CD4-positive, alpha-beta memory T cell (primary cell): ENCODE measurements at regions not wholly inside any gene's neighbourhood (a gene's known extent, or its start where the extent isn't known, plus 50 kb on each side); places are given as distances from the start of the nearest gene placed in this dataset.
A peak's percentile ranks its signal among the peaks of the same experiment; 100 is the strongest.

ENCODE experiments used
- CTCF ChIA-PET: fragments of 350-600 bp; sonication (Branson Sonifier 250); formaldehyde crosslinking; loops from one replicate; lab custom pipeline; 2021; ENCODE audit warnings: inconsistent platforms; ENCODE audit not compliant: partially characterized antibody; lab: Charles Lee
- POLR2A ChIA-PET: fragments of 350-600 bp; sonication (Branson Sonifier 250); formaldehyde crosslinking; loops from one replicate; lab custom pipeline; 2021; ENCODE audit not compliant: partially characterized antibody; lab: Charles Lee
- DNase-seq, 5 donors: peaks; one replicate each; pipeline versions ENCODE4 v3.0.0 to v3.0.0-alpha.2; 2020 to 2022; ENCODE audit warnings: mixed read lengths in 1 of 5
- H3K27ac ChIP-seq: one replicate; pipeline ENCODE4 v1.7.0; 2013; ENCODE audit warnings: low read depth, low read length
- H3K27me3 ChIP-seq: 2 replicates; pipeline ENCODE4 v1.7.0; 2013; ENCODE audit warnings: mild to moderate bottlenecking, low read length, moderate library complexity; ENCODE audit not compliant: insufficient read depth
- H3K36me3 ChIP-seq: 2 replicates; pipeline ENCODE4 v1.7.0; 2013; ENCODE audit warnings: mild to moderate bottlenecking, low read length, moderate library complexity; ENCODE audit not compliant: insufficient read depth
- H3K4me1 ChIP-seq: 2 replicates; pipeline ENCODE4 v1.7.0; 2013; ENCODE audit warnings: mild to moderate bottlenecking, low read length, moderate library complexity; ENCODE audit not compliant: insufficient read depth
- H3K4me3 ChIP-seq, 2 donors: one replicate each; pipeline ENCODE4 v1.7.0; 2013; ENCODE audit warnings: low read length in 2 of 2, mild to moderate bottlenecking in 1 of 2
- H3K9me3 ChIP-seq, 2 donors: one replicate each; pipeline ENCODE4 v1.7.0; 2013; ENCODE audit warnings: low read length in 2 of 2, control low read depth in 1 of 2; ENCODE audit not compliant: control insufficient read depth in 1 of 2
- H3K27ac Mint-ChIP-seq, 7 donors: one replicate each; pipeline ENCODE4 v1.8.0; 2020 to 2021; ENCODE audit warnings: mixed read lengths in 7 of 7, mild to moderate bottlenecking in 6 of 7, inconsistent platforms in 3 of 7, moderate library complexity in 3 of 7
- H3K27me3 Mint-ChIP-seq, 2 donors: one replicate each; pipeline ENCODE4 v1.8.0; 2020 to 2021; ENCODE audit warnings: mixed read lengths in 2 of 2
- H3K36me3 Mint-ChIP-seq, 2 donors: one replicate each; pipeline ENCODE4 v1.8.0; 2020 to 2021; ENCODE audit warnings: mixed read lengths in 2 of 2, inconsistent platforms in 1 of 2, mild to moderate bottlenecking in 1 of 2
- H3K4me1 Mint-ChIP-seq, 4 donors: one replicate each; pipeline ENCODE4 v1.8.0; 2020 to 2021; ENCODE audit warnings: mixed read lengths in 4 of 4, mild to moderate bottlenecking in 1 of 4
- H3K4me3 Mint-ChIP-seq, 8 donors: one replicate each; pipeline ENCODE4 v1.8.0; 2020 to 2021; ENCODE audit warnings: mixed read lengths in 8 of 8, mild to moderate bottlenecking in 7 of 8, moderate library complexity in 6 of 8, inconsistent platforms in 3 of 8
- H3K9me3 Mint-ChIP-seq, 8 donors: one replicate each; pipeline ENCODE4 v1.8.0; 2020 to 2021; ENCODE audit warnings: mixed read lengths in 8 of 8, mild to moderate bottlenecking in 5 of 8, inconsistent platforms in 3 of 8, moderate library complexity in 1 of 8
- intact Hi-C: fragments of 100-400 bp; cut with micrococcal nuclease; formaldehyde crosslinking; loops from one replicate; pipeline ENCODE4 v1.15.1; 2023

DNA sequence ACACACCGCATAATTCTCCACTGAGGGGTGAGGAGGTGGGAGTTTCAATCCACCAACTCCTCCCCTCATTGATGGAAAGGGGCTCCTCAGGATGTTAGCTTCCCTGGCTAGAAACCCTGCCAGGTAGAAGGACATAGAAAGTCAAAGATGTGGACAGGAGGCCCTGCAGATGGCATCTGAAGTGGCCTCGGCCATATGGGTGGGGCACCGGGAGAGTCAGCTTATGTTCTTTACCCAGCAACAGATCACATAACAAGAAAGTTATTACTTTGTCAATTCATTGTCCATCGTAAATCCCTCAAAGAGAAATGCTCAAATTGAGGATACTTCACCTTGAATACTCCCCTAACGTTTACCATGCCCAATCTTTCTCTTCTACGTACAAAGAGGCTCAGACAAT is 97.3 kb upstream of the ARHGEF3 start:
- peaks cover 23 to 32% of the 10 kb centered on the region in 2 donors for H3K36me3 Mint-ChIP-seq
- H3K4me1 ChIP-seq, result peaks cover 62% of the 10 kb centered on the region
- CTCF ChIA-PET, result no interaction called here
- H3K27ac Mint-ChIP-seq, result peak overlapping the region in 4 of 7 donors; percentile 9 to 69 (median 30)
- H3K27ac ChIP-seq, result no peak overlapping the region
- peaks cover 56 to 83% (median 70%) of the 10 kb centered on the region in 4 donors for H3K4me1 Mint-ChIP-seq
- no peaks in the 10 kb centered on the region for H3K27me3 Mint-ChIP-seq
- no peaks in the 10 kb centered on the region for H3K9me3 ChIP-seq
- no peaks in the 10 kb centered on the region for H3K36me3 ChIP-seq
- no peaks in the 10 kb centered on the region for H3K9me3 Mint-ChIP-seq
- DNase-seq, result no peak
- H3K27me3 ChIP-seq, result no peaks in the 10 kb centered on the region
- no peak overlapping the region for H3K4me3 Mint-ChIP-seq
- intact Hi-C loops, result no loop called here
- H3K4me3 ChIP-seq, result no peak overlapping the region
- POLR2A ChIA-PET, result interaction anchor here (1.0 kb wide), 1 partner anchor 23 kb away, joined by 3 read pairs; no protein-coding TSS in a partner anchor

DNA sequence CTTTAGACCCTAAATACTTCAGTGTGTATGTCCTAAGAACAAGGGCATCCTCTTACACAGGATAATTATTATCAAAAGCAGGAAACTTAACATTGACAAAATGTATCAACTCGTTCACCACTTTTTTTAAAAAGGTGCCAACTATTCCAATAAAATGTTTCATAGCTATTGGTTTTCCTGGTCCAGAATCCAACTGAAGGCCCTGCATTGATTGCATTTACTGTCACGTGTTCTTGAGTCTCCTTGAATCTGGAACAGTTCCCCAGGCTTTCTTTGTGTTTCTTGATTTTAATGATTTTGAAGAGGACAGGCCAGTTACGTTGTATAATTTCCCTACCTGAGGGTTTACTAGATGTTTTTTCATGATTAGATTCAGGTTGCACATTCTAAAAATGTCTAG is 94.6 kb upstream of the ARHGEF3 start:
- no peak overlapping the region for H3K4me3 Mint-ChIP-seq
- intact Hi-C loops, result no loop called here
- H3K27me3 Mint-ChIP-seq, result no peaks in the 10 kb centered on the region
- Histone ChIP-seq H3K4me3 (no peak overlapping the region), H3K9me3 (no peaks in the 10 kb centered on the region), H3K27me3 (no peaks in the 10 kb centered on the region), H3K27ac (no peak overlapping the region), H3K4me1 (peaks cover 55% of the 10 kb centered on the region), H3K36me3 (no peaks in the 10 kb centered on the region)
- POLR2A ChIA-PET, result interaction anchor here (1.0 kb wide), 1 partner anchor 24 kb away, joined by 4 read pairs; no protein-coding TSS in a partner anchor
- H3K36me3 Mint-ChIP-seq, result peaks cover 13 to 24% of the 10 kb centered on the region in 2 donors
- CTCF ChIA-PET, result interaction anchor here (1.0 to 1.6 kb wide), 3 partner anchors 13 to 195 kb away, joined by 3 to 4 read pairs (median 4); no protein-coding TSS in a partner anchor
- peak overlapping the region in 4 of 7 donors; percentile 3 to 22 (median 5) for H3K27ac Mint-ChIP-seq
- H3K4me1 Mint-ChIP-seq, result peaks cover 52 to 81% (median 70%) of the 10 kb centered on the region in 4 donors
- DNase-seq, result no peak
- no peaks in the 10 kb centered on the region for H3K9me3 Mint-ChIP-seq

GRCh38 chr3:56894881-56895431 is 93.2 kb upstream of the ARHGEF3 start:
- peak; percentile 13 to 55 (median 24) for DNase-seq
- CTCF ChIA-PET, result interaction anchor here (1.1 to 1.5 kb wide), 2 partner anchors 11 to 20 kb away, joined by 3 to 4 read pairs; no protein-coding TSS in a partner anchor
- Histone ChIP-seq H3K27ac (no peak overlapping the region), H3K4me1 (peaks cover 58% of the 10 kb centered on the region), H3K4me3 (no peak overlapping the region), H3K9me3 (no peaks in the 10 kb centered on the region), H3K27me3 (no peaks in the 10 kb centered on the region), H3K36me3 (no peaks in the 10 kb centered on the region)
- intact Hi-C loops, result no loop called here
- Mint-ChIP-seq H3K27me3 (no peaks in the 10 kb centered on the region), H3K4me1 (peaks cover 55 to 82% (median 72%) of the 10 kb centered on the region in 4 donors), H3K27ac (peak overlapping the region; percentile 29 to 89 (median 66)), H3K4me3 (peak overlapping the region in 6 of 8 donors; percentile 39 to 63 (median 48)), H3K9me3 (no peaks in the 10 kb centered on the region), H3K36me3 (peaks cover 13 to 22% of the 10 kb centered on the region in 2 donors)
- POLR2A ChIA-PET, result interaction anchor here (0.8 kb wide), 1 partner anchor 9 kb away, joined by 4 read pairs; no protein-coding TSS in a partner anchor

DNA sequence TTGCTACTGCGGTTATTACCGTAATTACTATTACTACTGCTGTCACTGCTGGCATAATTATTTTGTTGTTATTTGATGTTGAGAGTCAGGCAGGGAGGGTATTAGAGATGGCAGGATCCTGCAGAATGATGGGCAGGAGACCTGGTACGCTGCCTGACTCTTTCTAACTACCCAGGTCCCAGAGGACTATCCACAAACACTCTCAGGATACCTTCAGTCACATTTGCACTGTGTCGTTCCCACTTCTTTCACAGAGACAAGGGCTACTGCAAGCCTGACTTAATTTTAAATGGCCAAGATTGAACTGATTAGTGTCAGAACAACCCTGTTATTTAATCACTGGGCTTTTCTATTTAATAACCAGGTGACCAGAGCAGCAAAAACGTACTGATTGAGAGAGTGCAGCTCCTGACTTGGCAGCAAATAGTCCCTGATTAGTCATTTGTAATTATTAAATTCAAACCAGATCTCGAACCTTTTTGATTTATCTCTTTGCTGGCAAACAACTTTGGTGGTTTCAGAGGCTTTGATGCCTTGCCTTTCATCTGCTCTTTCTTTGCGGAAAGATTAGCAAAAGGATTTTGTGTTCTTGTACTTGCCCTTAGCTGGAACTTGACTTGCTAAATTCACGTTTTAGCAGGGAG is 88.8 kb upstream of the ARHGEF3 start:
- ChIA-PET CTCF (interaction anchor here (0.7 to 1.8 kb wide), 8 partner anchors 12 to 188 kb away, joined by 3 to 5 read pairs (median 4); no protein-coding TSS in a partner anchor), POLR2A (interaction anchor here (1.0 to 9.4 kb wide), 9 partner anchors 13 to 208 kb away, joined by 3 to 82 read pairs (median 5); partner anchors contain the start of genes ARHGEF3 and TASOR)
- H3K4me1 ChIP-seq, result peaks cover 88% of the 10 kb centered on the region
- H3K4me3 ChIP-seq, result no peak overlapping the region
- H3K9me3 Mint-ChIP-seq, result no peaks in the 10 kb centered on the region
- no peaks in the 10 kb centered on the region for H3K27me3 Mint-ChIP-seq
- H3K36me3 Mint-ChIP-seq, result peaks cover 0 to 8% of the 10 kb centered on the region in 2 donors
- intact Hi-C loops, result no loop called here
- peaks cover 67 to 94% (median 81%) of the 10 kb centered on the region in 4 donors for H3K4me1 Mint-ChIP-seq
- no peak overlapping the region for H3K27ac ChIP-seq
- H3K27me3 ChIP-seq, result no peaks in the 10 kb centered on the region
- H3K4me3 Mint-ChIP-seq, result peak overlapping the region; percentile 36 to 74 (median 66)
- peak; percentile 50 to 66 (median 55) for DNase-seq
- no peaks in the 10 kb centered on the region for H3K9me3 ChIP-seq
- peak overlapping the region; percentile 10 to 81 (median 69) for H3K27ac Mint-ChIP-seq
- no peaks in the 10 kb centered on the region for H3K36me3 ChIP-seq

DNA sequence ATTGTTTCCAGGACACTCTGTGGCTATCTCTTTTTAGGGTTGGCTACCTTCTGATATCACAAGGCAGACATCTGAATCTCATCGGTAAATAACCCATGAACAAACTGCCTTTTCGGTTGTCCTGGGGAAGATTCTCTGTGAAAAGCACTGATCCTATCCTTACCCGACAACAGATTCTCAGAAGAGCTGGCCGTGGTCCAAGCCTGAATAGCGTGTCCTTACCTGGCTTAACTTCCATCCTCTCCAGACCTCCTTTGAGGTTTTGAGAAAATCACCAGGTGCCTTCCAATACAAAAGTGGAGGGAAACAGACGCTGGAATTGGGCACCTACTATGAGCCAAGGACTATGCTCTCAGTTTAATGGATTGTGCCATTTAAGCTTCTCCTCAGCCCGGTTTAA is 87.4 kb upstream of the ARHGEF3 start:
- H3K27me3 Mint-ChIP-seq, result no peaks in the 10 kb centered on the region
- Histone ChIP-seq H3K4me1 (peaks cover 88% of the 10 kb centered on the region), H3K36me3 (no peaks in the 10 kb centered on the region), H3K9me3 (no peaks in the 10 kb centered on the region), H3K27ac (no peak overlapping the region), H3K4me3 (no peak overlapping the region), H3K27me3 (no peaks in the 10 kb centered on the region)
- DNase-seq, result no peak
- ChIA-PET CTCF (interaction anchor here (1.4 to 3.5 kb wide), 3 partner anchors 11 to 89 kb away, joined by 3 to 9 read pairs (median 5); no protein-coding TSS in a partner anchor), POLR2A (interaction anchor here (1.3 to 9.4 kb wide), 3 partner anchors 27 to 89 kb away, joined by 3 to 82 read pairs (median 10); partner anchors contain the start of gene ARHGEF3)
- intact Hi-C loops, result no loop called here
- H3K4me1 Mint-ChIP-seq, result peaks cover 67 to 94% (median 83%) of the 10 kb centered on the region in 4 donors
- peak overlapping the region in 6 of 7 donors; percentile 29 to 82 (median 62) for H3K27ac Mint-ChIP-seq
- no peaks in the 10 kb centered on the region for H3K9me3 Mint-ChIP-seq
- H3K4me3 Mint-ChIP-seq, result peak overlapping the region in 6 of 8 donors; percentile 6 to 64 (median 35)
- H3K36me3 Mint-ChIP-seq, result peaks cover 0 to 10% of the 10 kb centered on the region in 2 donors

DNA sequence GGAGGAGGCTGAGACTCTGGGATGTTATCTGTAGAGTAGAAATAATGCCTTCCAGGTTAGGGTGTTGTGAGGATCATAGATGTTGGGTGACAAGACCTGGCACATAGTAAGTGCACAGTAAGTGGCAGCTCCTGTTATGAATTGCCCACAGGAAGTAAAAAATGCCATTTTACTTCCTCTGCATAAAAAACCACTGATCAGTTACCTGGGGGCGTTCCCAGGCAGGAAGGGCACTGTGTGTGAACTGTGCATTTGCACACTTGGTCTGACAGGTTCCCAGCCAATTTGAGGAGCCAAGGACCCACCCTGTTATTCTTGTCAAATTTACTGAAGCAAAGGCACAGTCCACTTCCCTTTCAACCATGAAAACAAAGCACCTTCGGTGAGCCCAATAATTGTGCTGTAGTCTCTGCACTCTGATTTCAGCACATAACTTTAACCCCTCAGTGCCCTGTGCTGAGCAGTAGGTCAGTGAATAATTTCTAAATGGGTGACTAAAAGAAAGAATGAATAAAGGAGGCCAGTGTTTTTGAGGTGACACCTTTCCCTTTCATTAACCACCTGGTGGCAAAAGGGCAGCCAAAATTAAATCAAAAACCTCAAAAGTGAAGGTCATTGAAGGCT is 85.8 kb upstream of the ARHGEF3 start:
- peaks cover 0 to 12% of the 10 kb centered on the region in 2 donors for H3K36me3 Mint-ChIP-seq
- DNase-seq, result peak; percentile 26 to 46 (median 37)
- no peaks in the 10 kb centered on the region for H3K9me3 Mint-ChIP-seq
- no peaks in the 10 kb centered on the region for H3K27me3 Mint-ChIP-seq
- Histone ChIP-seq H3K4me3 (peak overlapping the region in 1 of 2 donors; percentile 9), H3K9me3 (no peaks in the 10 kb centered on the region), H3K36me3 (no peaks in the 10 kb centered on the region), H3K4me1 (peaks cover 88% of the 10 kb centered on the region), H3K27ac (no peak overlapping the region), H3K27me3 (no peaks in the 10 kb centered on the region)
- intact Hi-C loops, result loop anchor here (1.0 kb wide), 1 partner anchor 29 kb away; no protein-coding TSS in a partner anchor
- peak overlapping the region; percentile 30 to 95 (median 81) for H3K27ac Mint-ChIP-seq
- H3K4me1 Mint-ChIP-seq, result peaks cover 68 to 95% (median 81%) of the 10 kb centered on the region in 4 donors
- CTCF ChIA-PET, result interaction anchor here (0.6 to 3.5 kb wide), 6 partner anchors 77 to 183 kb away, joined by 3 to 9 read pairs (median 4); no protein-coding TSS in a partner anchor
- peak overlapping the region; percentile 70 to 81 (median 74) for H3K4me3 Mint-ChIP-seq
- POLR2A ChIA-PET, result interaction anchor here (0.6 to 9.4 kb wide), 10 partner anchors 9 to 87 kb away, joined by 3 to 82 read pairs (median 5); no protein-coding TSS in a partner anchor
